22Rv1 (cell line): ENCODE measurements at regions not wholly inside any gene's neighbourhood (a gene's known extent, or its start where the extent isn't known, plus 50 kb on each side); places are given as distances from the start of the nearest gene placed in this dataset.

Source experiments
- CTCF ChIP-seq: fragments of 450-650 bp; IDR thresholded peaks from 2 replicates; pipeline ENCODE4 v1.5.1; 2017; ENCODE audit warnings: mild to moderate bottlenecking
- ZFX ChIP-seq: fragments of 450-650 bp; IDR thresholded peaks from 2 replicates; pipeline ENCODE4 v1.6.1; 2017; ENCODE audit warnings: antibody characterized with exemption, borderline replicate concordance

GRCh38 chr6:128601060-128601459, 80.7 kb upstream of the PTPRK start:
- TF ChIP-seq CTCF (no peak), ZFX (no peak)
